Epithelial cell of esophagus (primary cell): ENCODE measurements at regions not wholly inside any gene's neighbourhood (a gene's known extent, or its start where the extent isn't known, plus 50 kb on each side); places are given as distances from the start of the nearest gene placed in this dataset.

ENCODE experiments used
- DNase-seq: peaks from one replicate; pipeline ENCODE4 v3.0.0; 2010; ENCODE audit warnings: low read depth
- H3K4me3 ChIP-seq: 2 replicates; pipeline ENCODE4 v1.5.1; 2011; ENCODE audit warnings: mild to moderate bottlenecking, low read length, control low read depth
- TF ChIP-seq, protein P1 (sequence below): IDR thresholded peaks from 2 replicates; pipeline ENCODE4 v1.5.1; 2011; ENCODE audit warnings: low read depth, mild to moderate bottlenecking, low read length, control low read depth, inconsistent platforms; ENCODE audit not compliant: insufficient read depth; ENCODE audit errors: missing control alignments

DNA sequence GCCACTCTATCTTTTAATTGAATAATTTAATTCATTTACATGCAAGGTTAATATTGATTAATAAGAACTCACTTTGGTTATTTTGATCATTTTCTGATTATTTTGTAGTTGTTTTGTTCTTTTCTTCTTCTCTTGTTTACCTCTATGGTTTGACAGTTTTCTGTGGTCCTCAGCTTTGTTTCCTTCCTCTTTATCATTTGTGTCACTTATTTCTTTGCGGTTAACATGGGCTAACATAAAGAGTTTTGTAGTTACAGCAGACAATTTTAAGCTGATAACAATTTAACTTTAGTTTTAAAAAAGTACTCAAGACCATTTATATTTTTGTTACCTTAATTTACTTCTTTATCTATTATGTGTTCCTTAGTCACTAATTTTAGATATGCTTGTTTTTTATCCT, 1032.8 kb upstream of the RAG2 start:
- no peak overlapping the region for H3K4me3 ChIP-seq
- TF ChIP-seq, protein P1, sequence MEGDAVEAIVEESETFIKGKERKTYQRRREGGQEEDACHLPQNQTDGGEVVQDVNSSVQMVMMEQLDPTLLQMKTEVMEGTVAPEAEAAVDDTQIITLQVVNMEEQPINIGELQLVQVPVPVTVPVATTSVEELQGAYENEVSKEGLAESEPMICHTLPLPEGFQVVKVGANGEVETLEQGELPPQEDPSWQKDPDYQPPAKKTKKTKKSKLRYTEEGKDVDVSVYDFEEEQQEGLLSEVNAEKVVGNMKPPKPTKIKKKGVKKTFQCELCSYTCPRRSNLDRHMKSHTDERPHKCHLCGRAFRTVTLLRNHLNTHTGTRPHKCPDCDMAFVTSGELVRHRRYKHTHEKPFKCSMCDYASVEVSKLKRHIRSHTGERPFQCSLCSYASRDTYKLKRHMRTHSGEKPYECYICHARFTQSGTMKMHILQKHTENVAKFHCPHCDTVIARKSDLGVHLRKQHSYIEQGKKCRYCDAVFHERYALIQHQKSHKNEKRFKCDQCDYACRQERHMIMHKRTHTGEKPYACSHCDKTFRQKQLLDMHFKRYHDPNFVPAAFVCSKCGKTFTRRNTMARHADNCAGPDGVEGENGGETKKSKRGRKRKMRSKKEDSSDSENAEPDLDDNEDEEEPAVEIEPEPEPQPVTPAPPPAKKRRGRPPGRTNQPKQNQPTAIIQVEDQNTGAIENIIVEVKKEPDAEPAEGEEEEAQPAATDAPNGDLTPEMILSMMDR: no peak
- no peak for DNase-seq

DNA sequence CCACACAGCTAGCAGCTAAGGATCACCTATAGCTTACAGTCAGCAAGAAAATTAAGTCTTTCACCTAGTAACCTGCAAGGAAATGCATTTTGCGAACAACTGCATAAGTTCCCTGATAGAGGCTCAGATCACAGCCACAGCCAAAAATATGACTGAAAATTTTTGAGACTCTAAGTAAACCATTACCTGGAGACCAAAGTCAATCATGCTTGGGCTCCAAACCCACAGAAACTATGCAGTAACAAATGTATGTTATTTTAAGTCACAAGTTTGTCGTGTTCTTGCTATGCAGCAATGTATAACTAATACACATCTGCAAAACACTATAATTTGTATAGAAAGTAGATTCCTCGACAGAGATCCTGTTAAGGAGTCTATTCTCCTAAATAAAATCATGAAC, 1025.7 kb upstream of the RAG2 start:
- no peak overlapping the region for H3K4me3 ChIP-seq
- DNase-seq: no peak
- TF ChIP-seq, protein P1: no peak

DNA sequence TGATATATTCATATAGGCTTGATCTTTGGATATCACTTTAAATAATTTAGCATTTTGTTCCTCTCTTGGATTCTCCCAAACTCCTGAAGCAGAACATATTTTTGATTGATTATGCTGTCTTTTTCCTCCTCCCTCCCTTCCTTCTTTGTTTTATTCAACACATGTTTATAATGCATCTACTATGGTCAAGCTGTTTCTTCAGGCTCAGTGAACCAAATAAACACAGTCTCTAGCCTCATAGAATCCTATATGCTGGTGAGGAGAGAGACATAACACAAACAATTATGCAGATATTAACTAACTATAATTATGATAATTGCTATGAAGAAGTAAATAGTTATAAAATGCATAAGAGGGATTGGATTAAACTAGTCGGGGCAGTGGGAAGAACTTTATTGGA, 1023.6 kb upstream of the RAG2 start:
- DNase-seq: no peak

DNA sequence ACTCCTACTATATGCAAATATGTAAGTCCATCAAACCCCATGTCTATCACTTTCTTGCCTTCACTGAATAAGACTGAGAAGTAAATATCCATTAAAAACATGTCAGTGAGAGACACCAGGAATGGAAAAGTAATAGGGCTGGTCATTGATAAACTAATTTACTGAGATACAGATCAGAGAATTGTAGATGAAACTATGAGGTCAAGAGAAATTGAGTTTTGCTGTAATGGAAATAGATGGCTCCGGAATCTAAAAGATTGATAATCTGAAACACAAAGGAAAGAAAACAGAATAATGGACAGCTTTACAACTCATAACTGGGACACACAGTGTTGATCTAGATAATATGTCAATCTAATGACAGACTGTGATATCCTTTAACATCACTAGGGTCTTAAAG, 1018.3 kb upstream of the RAG2 start:
- TF ChIP-seq, protein P1: no peak
- no peak overlapping the region for H3K4me3 ChIP-seq

More for the DNA sequence above, 1023.6 kb upstream of the RAG2 start:
- TF ChIP-seq, protein P1: no peak
- no peak overlapping the region for H3K4me3 ChIP-seq

DNA sequence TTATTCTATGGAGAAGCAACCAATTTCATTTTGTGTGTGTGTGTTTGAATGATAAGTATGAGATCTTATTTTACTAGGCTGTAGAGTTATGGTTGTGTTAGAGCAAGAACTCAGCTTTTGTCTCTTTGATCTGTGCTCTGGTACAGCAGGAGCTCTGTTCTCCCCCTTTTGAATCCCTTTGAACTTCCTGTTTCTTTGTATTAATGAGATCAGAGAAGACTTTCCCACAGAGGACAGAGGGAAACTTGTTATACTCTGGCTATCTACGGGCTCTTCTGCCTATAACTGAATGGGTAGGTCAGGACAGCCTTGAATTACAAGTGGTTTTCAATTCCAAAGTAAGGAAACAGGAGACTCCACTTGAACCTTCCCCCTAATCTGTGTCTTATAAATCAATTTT, 1015.0 kb upstream of the RAG2 start:
- DNase-seq: no peak
- TF ChIP-seq, protein P1: no peak

More for the DNA sequence above, 1018.3 kb upstream of the RAG2 start:
- DNase-seq: no peak

DNA sequence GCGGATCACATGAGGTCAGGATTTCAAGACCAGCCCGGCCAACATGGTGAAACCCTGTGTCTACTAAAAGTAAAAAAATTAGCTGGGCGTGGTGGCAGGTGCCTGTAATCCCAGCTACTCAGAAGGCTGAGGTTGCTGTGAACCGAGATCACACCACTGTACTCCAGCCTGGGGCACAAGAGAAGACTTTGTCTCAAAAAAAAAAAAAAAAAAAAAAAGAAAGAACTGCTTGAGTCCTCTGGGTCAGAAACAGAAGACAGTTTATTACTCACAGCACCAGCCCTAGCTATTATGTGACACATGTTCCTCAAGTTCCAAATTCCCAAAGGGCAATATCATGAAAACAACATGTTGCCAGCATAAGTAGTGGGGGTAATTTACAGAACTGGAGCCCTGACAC, 1014.1 kb upstream of the RAG2 start:
- TF ChIP-seq, protein P1: no peak
- DNase-seq: peak; percentile 19
- no peak overlapping the region for H3K4me3 ChIP-seq

More for the DNA sequence above, 1015.0 kb upstream of the RAG2 start:
- no peak overlapping the region for H3K4me3 ChIP-seq

DNA sequence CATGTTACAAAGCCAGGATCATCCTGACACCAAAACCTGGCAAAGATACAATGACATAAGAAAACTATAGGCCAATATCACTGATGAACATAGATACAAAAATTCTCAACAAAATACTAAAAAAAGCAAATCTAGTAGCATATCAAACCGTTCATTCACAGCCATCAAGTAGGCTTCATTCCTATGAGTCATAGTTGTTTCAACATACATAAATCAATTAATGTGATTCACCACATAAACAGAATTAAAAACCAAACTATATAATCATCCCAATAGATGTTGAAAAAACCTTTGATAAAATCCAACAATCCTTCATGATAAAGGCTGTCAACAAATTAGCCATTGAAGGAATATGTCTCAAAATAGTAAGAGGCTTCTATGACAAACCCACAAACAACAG, 1007.2 kb upstream of the RAG2 start:
- DNase-seq: peak; percentile 27
- no peak overlapping the region for H3K4me3 ChIP-seq
- TF ChIP-seq, protein P1: no peak
